ENCODE measurements at regions not wholly inside any gene's neighbourhood (a gene's known extent, or its start where the extent isn't known, plus 50 kb on each side); places are given as distances from the start of the nearest gene placed in this dataset.

- TF ChIP-seq CTCF (conservative IDR thresholded peaks at IDR 0.05; ENCODE audit: low read depth in 2 of 2) (no peak), JUNB (IDR thresholded peaks at IDR 0.05; ENCODE audit: unreplicated experiment) (no peak), STAT1 (IDR thresholded peaks at IDR 0.05; ENCODE audit: unreplicated experiment) (no peak), EZH2 (IDR thresholded peaks at IDR 0.05; ENCODE audit: low read depth, unreplicated experiment) (no peak)
- TF ChIP-seq, protein P1, sequence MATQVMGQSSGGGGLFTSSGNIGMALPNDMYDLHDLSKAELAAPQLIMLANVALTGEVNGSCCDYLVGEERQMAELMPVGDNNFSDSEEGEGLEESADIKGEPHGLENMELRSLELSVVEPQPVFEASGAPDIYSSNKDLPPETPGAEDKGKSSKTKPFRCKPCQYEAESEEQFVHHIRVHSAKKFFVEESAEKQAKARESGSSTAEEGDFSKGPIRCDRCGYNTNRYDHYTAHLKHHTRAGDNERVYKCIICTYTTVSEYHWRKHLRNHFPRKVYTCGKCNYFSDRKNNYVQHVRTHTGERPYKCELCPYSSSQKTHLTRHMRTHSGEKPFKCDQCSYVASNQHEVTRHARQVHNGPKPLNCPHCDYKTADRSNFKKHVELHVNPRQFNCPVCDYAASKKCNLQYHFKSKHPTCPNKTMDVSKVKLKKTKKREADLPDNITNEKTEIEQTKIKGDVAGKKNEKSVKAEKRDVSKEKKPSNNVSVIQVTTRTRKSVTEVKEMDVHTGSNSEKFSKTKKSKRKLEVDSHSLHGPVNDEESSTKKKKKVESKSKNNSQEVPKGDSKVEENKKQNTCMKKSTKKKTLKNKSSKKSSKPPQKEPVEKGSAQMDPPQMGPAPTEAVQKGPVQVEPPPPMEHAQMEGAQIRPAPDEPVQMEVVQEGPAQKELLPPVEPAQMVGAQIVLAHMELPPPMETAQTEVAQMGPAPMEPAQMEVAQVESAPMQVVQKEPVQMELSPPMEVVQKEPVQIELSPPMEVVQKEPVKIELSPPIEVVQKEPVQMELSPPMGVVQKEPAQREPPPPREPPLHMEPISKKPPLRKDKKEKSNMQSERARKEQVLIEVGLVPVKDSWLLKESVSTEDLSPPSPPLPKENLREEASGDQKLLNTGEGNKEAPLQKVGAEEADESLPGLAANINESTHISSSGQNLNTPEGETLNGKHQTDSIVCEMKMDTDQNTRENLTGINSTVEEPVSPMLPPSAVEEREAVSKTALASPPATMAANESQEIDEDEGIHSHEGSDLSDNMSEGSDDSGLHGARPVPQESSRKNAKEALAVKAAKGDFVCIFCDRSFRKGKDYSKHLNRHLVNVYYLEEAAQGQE (IDR thresholded peaks at IDR 0.05; ENCODE audit: unreplicated experiment) = no peak
Observed at GRCh38 chr22:47570851-47571250, 808.4 kb downstream of the TBC1D22A start (continued).

DNA sequence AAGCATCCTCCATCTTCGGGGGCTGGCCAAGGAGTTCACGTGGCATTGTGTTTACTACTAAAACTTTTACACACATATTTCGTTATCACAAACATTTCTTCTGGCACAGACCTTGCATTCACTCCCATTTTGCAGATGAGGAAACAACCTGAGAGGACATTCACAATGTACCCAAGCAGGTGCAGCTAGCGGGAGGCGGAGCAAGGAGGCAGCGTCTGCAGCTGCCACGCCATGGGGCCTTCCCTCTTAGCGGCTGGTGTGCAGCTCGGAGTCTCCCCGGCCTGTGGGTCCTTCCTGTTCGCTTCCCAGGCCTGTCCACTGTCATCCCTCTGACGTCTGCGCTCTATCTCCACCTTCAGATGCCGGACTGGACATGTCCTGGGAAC, 807.8 kb downstream of the TBC1D22A start:
- Histone ChIP-seq H3K4me2 (no peak overlapping the region), H3K4me3 (no peak overlapping the region), H3F3A (replicated peaks; ENCODE audit: low read depth) (no peaks in the 10 kb centered on the region), H3K4me1 (ENCODE audit: insufficient read depth) (no peaks in the 10 kb centered on the region), H3K27ac (ENCODE audit: low read depth) (no peak overlapping the region), H4K20me1 (replicated peaks; ENCODE audit: insufficient read depth) (no peaks in the 10 kb centered on the region), H3K36me3 (ENCODE audit: insufficient read depth) (peaks cover 4% of the 10 kb centered on the region), H2AFZ (no peak overlapping the region), H3K9me2 (ENCODE audit: insufficient read depth) (no peaks in the 10 kb centered on the region), H3K79me2 (replicated peaks; ENCODE audit: insufficient read depth) (no peaks in the 10 kb centered on the region), H3K27me3 (ENCODE audit: insufficient read depth) (no peaks in the 10 kb centered on the region)
- Mint-ChIP-seq H3K4me3 (no peak overlapping the region), H3K4me1 (no peaks in the 10 kb centered on the region), H3K9me3 (peaks cover 100% of the 10 kb centered on the region), H3K27me3 (ENCODE audit: insufficient read depth, low read depth, poor library complexity) (peaks cover 10% of the 10 kb centered on the region), H3K36me3 (ENCODE audit: low read depth) (peaks cover 55% of the 10 kb centered on the region), H3K27ac (no peak overlapping the region)
- DNase-seq (ENCODE audit: low spot score) (no peak), ATAC-seq (no peak)
- TF ChIP-seq EZH2 (IDR thresholded peaks at IDR 0.05; ENCODE audit: low read depth, unreplicated experiment) (no peak), EZH2phosphoT487 (IDR thresholded peaks at IDR 0.05; ENCODE audit: unreplicated experiment) (no peak), ZNF331 (CRISPR knock-in tag; IDR thresholded peaks at IDR 0.05; ENCODE audit: low read depth) (no peak), JUNB (IDR thresholded peaks at IDR 0.05; ENCODE audit: unreplicated experiment) (no peak)
- TF ChIP-seq, protein P2, sequence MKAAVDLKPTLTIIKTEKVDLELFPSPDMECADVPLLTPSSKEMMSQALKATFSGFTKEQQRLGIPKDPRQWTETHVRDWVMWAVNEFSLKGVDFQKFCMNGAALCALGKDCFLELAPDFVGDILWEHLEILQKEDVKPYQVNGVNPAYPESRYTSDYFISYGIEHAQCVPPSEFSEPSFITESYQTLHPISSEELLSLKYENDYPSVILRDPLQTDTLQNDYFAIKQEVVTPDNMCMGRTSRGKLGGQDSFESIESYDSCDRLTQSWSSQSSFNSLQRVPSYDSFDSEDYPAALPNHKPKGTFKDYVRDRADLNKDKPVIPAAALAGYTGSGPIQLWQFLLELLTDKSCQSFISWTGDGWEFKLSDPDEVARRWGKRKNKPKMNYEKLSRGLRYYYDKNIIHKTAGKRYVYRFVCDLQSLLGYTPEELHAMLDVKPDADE (IDR thresholded peaks at IDR 0.05) = no peak

Data from GM23338 (cell line).